ENCODE measurements at regions not wholly inside any gene's neighbourhood (a gene's known extent, or its start where the extent isn't known, plus 50 kb on each side); places are given as distances from the start of the nearest gene placed in this dataset.
"Not testable (repeated sequence)": the region's sequence is repeated elsewhere in the genome, so short reads cannot be mapped to it uniquely, and the experiment has no call there.

DNA sequence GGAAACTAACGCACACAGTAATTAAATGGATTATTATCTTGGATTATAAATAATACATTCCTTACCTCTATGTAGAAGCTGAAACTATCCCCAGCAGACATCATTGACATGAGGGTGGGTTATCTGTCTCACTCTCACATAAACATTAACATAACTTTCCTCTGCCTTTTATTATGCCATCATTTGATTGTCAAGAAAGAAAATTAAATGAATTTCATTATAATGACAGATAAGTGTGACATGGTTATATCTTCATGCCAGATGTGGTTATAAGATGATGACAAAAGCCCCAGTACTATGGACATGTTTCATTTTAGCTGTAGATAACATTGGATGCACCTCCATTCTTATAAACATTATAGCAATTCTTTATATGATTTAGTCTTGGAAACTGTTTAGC is 476.5 kb downstream of the KCNT2 start:
- Mint-ChIP-seq H3K4me3 (no peak overlapping the region), H3K9me3 (no peaks in the 10 kb centered on the region; the same call in 1 of the 2 replicates), H3K27me3 (ENCODE audit: insufficient read depth) (no peaks in the 10 kb centered on the region; the same call in 1 of the 2 replicates), H3K27ac (no peak overlapping the region), H3K36me3 (ENCODE audit: low read depth) (no peaks in the 10 kb centered on the region), H3K4me1 (ENCODE audit: low read depth) (no peaks in the 10 kb centered on the region; the same call in 1 of the 2 replicates)
- DNase-seq, result no peak
- TF ChIP-seq, protein P1, sequence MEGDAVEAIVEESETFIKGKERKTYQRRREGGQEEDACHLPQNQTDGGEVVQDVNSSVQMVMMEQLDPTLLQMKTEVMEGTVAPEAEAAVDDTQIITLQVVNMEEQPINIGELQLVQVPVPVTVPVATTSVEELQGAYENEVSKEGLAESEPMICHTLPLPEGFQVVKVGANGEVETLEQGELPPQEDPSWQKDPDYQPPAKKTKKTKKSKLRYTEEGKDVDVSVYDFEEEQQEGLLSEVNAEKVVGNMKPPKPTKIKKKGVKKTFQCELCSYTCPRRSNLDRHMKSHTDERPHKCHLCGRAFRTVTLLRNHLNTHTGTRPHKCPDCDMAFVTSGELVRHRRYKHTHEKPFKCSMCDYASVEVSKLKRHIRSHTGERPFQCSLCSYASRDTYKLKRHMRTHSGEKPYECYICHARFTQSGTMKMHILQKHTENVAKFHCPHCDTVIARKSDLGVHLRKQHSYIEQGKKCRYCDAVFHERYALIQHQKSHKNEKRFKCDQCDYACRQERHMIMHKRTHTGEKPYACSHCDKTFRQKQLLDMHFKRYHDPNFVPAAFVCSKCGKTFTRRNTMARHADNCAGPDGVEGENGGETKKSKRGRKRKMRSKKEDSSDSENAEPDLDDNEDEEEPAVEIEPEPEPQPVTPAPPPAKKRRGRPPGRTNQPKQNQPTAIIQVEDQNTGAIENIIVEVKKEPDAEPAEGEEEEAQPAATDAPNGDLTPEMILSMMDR (IDR thresholded peaks at IDR 0.05), result no peak

DNA sequence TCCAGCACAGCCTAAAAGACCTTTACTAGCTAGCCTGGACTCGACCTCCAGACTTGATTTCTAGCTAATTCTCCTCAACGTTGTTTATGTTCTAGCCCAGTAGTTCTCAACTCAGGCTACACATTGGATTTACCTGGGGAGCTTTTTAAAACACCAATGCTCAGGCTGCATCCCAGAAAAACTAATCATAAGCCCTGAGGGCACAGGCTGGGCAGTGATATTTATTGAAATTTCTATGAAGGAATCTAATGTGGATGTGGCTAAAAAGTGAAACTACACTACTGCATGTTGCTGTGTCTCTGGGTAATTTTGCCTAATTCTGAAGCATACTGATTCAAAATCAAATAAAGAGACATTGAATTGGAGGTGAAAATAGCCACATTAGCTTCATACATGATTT is 479.4 kb downstream of the KCNT2 start:
- TF ChIP-seq, protein P1 (IDR thresholded peaks at IDR 0.05), result no peak
- H3K27me3 Mint-ChIP-seq (ENCODE audit: insufficient read depth), result no peaks in the 10 kb centered on the region; the same call in 1 of the 2 replicates
- H3K9me3 Mint-ChIP-seq, result no peaks in the 10 kb centered on the region; the same call in 1 of the 2 replicates
- H3K36me3 Mint-ChIP-seq (ENCODE audit: low read depth), result no peaks in the 10 kb centered on the region
- H3K4me1 Mint-ChIP-seq (ENCODE audit: low read depth), result no peaks in the 10 kb centered on the region; the same call in 1 of the 2 replicates
- DNase-seq, result no peak
- H3K27ac Mint-ChIP-seq, result no peak overlapping the region
- no peak overlapping the region for H3K4me3 Mint-ChIP-seq

DNA sequence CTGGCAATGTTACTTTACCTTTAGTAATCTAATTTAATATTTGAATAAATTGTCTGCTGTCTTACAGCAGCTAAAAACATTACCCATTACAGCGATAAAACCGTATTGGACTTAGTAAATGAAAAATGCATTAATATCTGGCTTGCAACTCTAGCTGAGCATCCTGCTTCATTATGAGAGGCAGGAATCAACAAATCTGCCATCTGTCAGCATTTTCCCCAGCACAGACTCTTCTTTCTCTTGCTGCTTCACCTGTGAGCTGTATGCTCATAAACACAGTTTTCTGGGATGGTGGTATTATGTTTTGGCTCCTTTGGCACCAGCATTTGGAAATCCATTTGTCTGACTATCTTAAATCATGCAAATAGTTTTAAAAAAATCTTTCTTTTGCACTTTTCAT is 487.1 kb downstream of the KCNT2 start:
- no peaks in the 10 kb centered on the region; the same call in 1 of the 2 replicates for H3K9me3 Mint-ChIP-seq
- TF ChIP-seq, protein P1 (IDR thresholded peaks at IDR 0.05), result no peak
- H3K36me3 Mint-ChIP-seq (ENCODE audit: low read depth), result no peaks in the 10 kb centered on the region
- no peaks in the 10 kb centered on the region for H3K27me3 Mint-ChIP-seq (ENCODE audit: insufficient read depth)
- DNase-seq, result no peak
- no peaks in the 10 kb centered on the region; the same call in 1 of the 2 replicates for H3K4me1 Mint-ChIP-seq (ENCODE audit: low read depth)
- H3K27ac Mint-ChIP-seq, result no peak overlapping the region
- no peak overlapping the region for H3K4me3 Mint-ChIP-seq

DNA sequence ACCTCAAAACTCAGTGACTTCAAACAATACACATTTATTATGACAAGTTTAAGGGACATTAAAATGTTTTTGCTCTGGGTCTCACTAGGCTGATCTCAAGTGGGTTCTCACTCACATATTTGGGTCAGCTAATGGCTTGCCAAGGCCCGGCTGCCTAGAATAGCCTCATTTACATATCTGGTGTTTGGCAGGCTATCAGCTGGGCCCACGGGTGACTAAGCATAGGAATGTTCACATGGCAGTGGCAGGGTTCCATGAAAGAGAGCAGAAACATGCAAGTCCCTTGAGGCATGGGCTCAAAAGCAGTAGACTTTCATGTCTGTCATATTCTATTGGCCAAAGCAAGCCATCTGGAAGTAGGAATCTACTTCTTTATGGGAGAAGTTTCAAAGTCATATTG is 492.6 kb downstream of the KCNT2 start:
- Mint-ChIP-seq H3K27me3 (ENCODE audit: insufficient read depth) (no peaks in the 10 kb centered on the region), H3K27ac (no peak overlapping the region), H3K36me3 (ENCODE audit: low read depth) (peaks cover 1% of the 10 kb centered on the region; the same call in 1 of the 2 replicates), H3K4me1 (ENCODE audit: low read depth) (peaks cover 10% of the 10 kb centered on the region; the same call in 1 of the 2 replicates), H3K9me3 (no peaks in the 10 kb centered on the region; the same call in 1 of the 2 replicates), H3K4me3 (no peak overlapping the region)
- TF ChIP-seq, protein P1 (IDR thresholded peaks at IDR 0.05), result no peak
- peak; percentile 69 for DNase-seq

- Mint-ChIP-seq H3K4me3 (no peak overlapping the region), H3K9me3 (peaks cover 11% of the 10 kb centered on the region), H3K27me3 (ENCODE audit: insufficient read depth) (no peaks in the 10 kb centered on the region; the same call in 1 of the 2 replicates), H3K27ac (no peak overlapping the region), H3K4me1 (ENCODE audit: low read depth) (peaks cover 10% of the 10 kb centered on the region; the same call in 1 of the 2 replicates), H3K36me3 (ENCODE audit: low read depth) (peaks cover 5% of the 10 kb centered on the region; the same call in 1 of the 2 replicates)
- DNase-seq, result peak; percentile 19
- TF ChIP-seq, protein P1 (IDR thresholded peaks at IDR 0.05), result no peak
Observed at GRCh38 chr1:196114193-196114592, 494.0 kb downstream of the KCNT2 start.

GRCh38 chr1:196108990-196109389 is 499.2 kb downstream of the KCNT2 start:
- H3K9me3 Mint-ChIP-seq, result peaks cover 11% of the 10 kb centered on the region
- not testable (repeated sequence) for H3K4me1 Mint-ChIP-seq (ENCODE audit: low read depth); H3K4me3 Mint-ChIP-seq

More at GRCh38 chr1:196108990-196109389, 499.2 kb downstream of the KCNT2 start:
- DNase-seq; H3K27me3 Mint-ChIP-seq (ENCODE audit: insufficient read depth); H3K27ac Mint-ChIP-seq; H3K36me3 Mint-ChIP-seq (ENCODE audit: low read depth): not testable (repeated sequence)
